SK-N-SH (cell line): ENCODE measurements at regions not wholly inside any gene's neighbourhood (a gene's known extent, or its start where the extent isn't known, plus 50 kb on each side); places are given as distances from the start of the nearest gene placed in this dataset.

Source experiments
- CTCF ChIA-PET: fragments of 300-600, 350-600 bp; formaldehyde crosslinking; extraction: SDS; loops from one replicate; lab custom pipeline; 2021; lab: Yijun Ruan, JAX
- POLR2A ChIA-PET: fragments of 350-600 bp; sonication (Branson Sonifier 250); formaldehyde crosslinking; extraction: SDS; loops from one replicate; lab custom pipeline; 2020; ENCODE audit warnings: antibody characterized with exemption, inconsistent platforms; lab: Yijun Ruan, JAX
- DNase-seq: peaks from one replicate; pipeline ENCODE4 v3.0.0; 2012
- H2AFZ ChIP-seq: fragments of 200-600 bp; sonication (generic); 2 replicates; pipeline ENCODE4 v1.8.1; 2016; ENCODE audit warnings: antibody characterized with exemption, mild to moderate bottlenecking, low read depth
- H3F3A ChIP-seq: fragments of 200-600 bp; sonication (generic); replicated peaks from 2 replicates; pipeline ENCODE3; 2016; ENCODE audit warnings: antibody characterized with exemption, mild to moderate bottlenecking; ENCODE audit not compliant: insufficient read depth
- H3K27ac ChIP-seq, 2 experiments: fragments of 200-500 bp in 1 of 2; fragments of 200-600 bp in 1 of 2; sonication (Bioruptor generic) in 1 of 2; sonication (generic), shearing (Covaris generic) in 1 of 2; 2 replicates each; pipeline versions ENCODE4 v1.5.1 to v1.6.1; 2014 to 2016; ENCODE audit warnings: low read depth in 2 of 2, inconsistent platforms in 1 of 2, low read length in 1 of 2, mild to moderate bottlenecking in 1 of 2, mixed read lengths in 1 of 2
- H3K27me3 ChIP-seq: fragments of 200-600 bp; sonication (generic), shearing (Covaris generic); 2 replicates; pipeline ENCODE4 v1.6.1; 2016; ENCODE audit warnings: mixed run types; ENCODE audit not compliant: insufficient read depth
- H3K36me3 ChIP-seq, 2 experiments: fragments of 200-500 bp in 1 of 2; fragments of 200-600 bp in 1 of 2; sonication (Bioruptor generic) in 1 of 2; sonication (generic) in 1 of 2; replicated peaks in 1 of 2; 2 replicates each; pipeline versions ENCODE3 to v1.5.1; 2014 to 2016; ENCODE audit warnings: low read length in 1 of 2, mild to moderate bottlenecking in 1 of 2; ENCODE audit not compliant: insufficient read depth in 2 of 2, control insufficient read depth in 1 of 2
- H3K4me1 ChIP-seq, 2 experiments: fragments of 200-500 bp in 1 of 2; fragments of 200-600 bp in 1 of 2; sonication (Bioruptor generic) in 1 of 2; sonication (generic), shearing (Covaris generic) in 1 of 2; 2 replicates each; pipeline versions ENCODE4 v1.5.1 to v1.6.1; 2014 to 2016; ENCODE audit warnings: low read depth in 1 of 2, low read length in 1 of 2, mixed run types in 1 of 2; ENCODE audit not compliant: insufficient read depth in 2 of 2, control insufficient read depth in 1 of 2
- H3K4me2 ChIP-seq: fragments of 200-600 bp; sonication (generic), shearing (Covaris generic); 2 replicates; pipeline ENCODE4 v1.6.1; 2017; ENCODE audit warnings: mixed run types
- H3K4me3 ChIP-seq, 2 experiments: fragments of 200-500 bp in 1 of 2; fragments of 200-600 bp in 1 of 2; sonication (Bioruptor generic) in 1 of 2; sonication (generic), shearing (Covaris generic) in 1 of 2; 2 replicates each; pipeline versions ENCODE4 v1.5.1 to v1.8.1; 2014 to 2016; ENCODE audit warnings: low read depth in 2 of 2, inconsistent platforms in 1 of 2, low read length in 1 of 2, mild to moderate bottlenecking in 1 of 2, mixed read lengths in 1 of 2, moderate library complexity in 1 of 2
- H3K79me2 ChIP-seq: fragments of 200-600 bp; sonication (generic); 2 replicates; pipeline ENCODE4 v1.8.1; 2017; ENCODE audit warnings: mild to moderate bottlenecking; ENCODE audit not compliant: insufficient read depth
- H3K9ac ChIP-seq: fragments of 200-600 bp; sonication (generic); 2 replicates; pipeline ENCODE4 v1.6.1; 2017; ENCODE audit warnings: mixed run types
- H3K9me2 ChIP-seq: fragments of 200-600 bp; sonication (generic); 2 replicates; pipeline ENCODE4 v1.6.1; 2017; ENCODE audit warnings: mixed run types
- H3K9me3 ChIP-seq: fragments of 200-600 bp; sonication (generic); 2 replicates; pipeline ENCODE4 v1.6.1; 2017; ENCODE audit warnings: mixed run types, mild to moderate bottlenecking, moderate library complexity
- H4K20me1 ChIP-seq: fragments of 200-600 bp; sonication (generic); 2 replicates; pipeline ENCODE4 v1.6.1; 2017; ENCODE audit warnings: mild to moderate bottlenecking, mixed run types; ENCODE audit not compliant: insufficient read depth
- EZH2phosphoT487 ChIP-seq: fragments of 200-600 bp; sonication (generic); IDR thresholded peaks from 2 replicates; pipeline ENCODE4 v1.6.1; 2017; ENCODE audit warnings: low read depth, mixed run types, mild to moderate bottlenecking, antibody characterized with exemption, moderate library complexity, borderline replicate concordance
- FOSL2 ChIP-seq: IDR thresholded peaks from 2 replicates; pipeline ENCODE4 v1.4.0; 2012; ENCODE audit warnings: low read depth, mild to moderate bottlenecking, moderate library complexity, borderline replicate concordance
- FOXJ3 ChIP-seq: sonication (generic); formaldehyde crosslinking; IDR thresholded peaks from 2 replicates; pipeline ENCODE4 v1.5.1; 2020; ENCODE audit warnings: mild to moderate bottlenecking, missing genetic modification reagents
- FOXM1 ChIP-seq: IDR thresholded peaks from 2 replicates; pipeline ENCODE4 v1.4.0; 2012; ENCODE audit warnings: low read depth, mild to moderate bottlenecking
- GATA2 ChIP-seq: sonication (generic); formaldehyde crosslinking; IDR thresholded peaks from 2 replicates; pipeline ENCODE4 v1.5.0; 2020; ENCODE audit warnings: mild to moderate bottlenecking, missing genetic modification reagents
- IRF3 ChIP-seq: fragments of 150-350 bp; IDR thresholded peaks from 2 replicates; pipeline ENCODE4 v1.6.1; 2016; ENCODE audit warnings: mild to moderate bottlenecking, low read depth, low read length
- JUND ChIP-seq: IDR thresholded peaks from 2 replicates; pipeline ENCODE4 v1.4.0; 2012
- MAX ChIP-seq: IDR thresholded peaks from 2 replicates; pipeline ENCODE4 v1.4.0; 2012; ENCODE audit warnings: low read depth
- MXI1 ChIP-seq: IDR thresholded peaks from 2 replicates; pipeline ENCODE4 v1.6.1; 2012; ENCODE audit warnings: mild to moderate bottlenecking, low read depth, low read length, improper control_type of control experiment
- PBX3 ChIP-seq: IDR thresholded peaks from 2 replicates; pipeline ENCODE4; 2012
- RAD21 ChIP-seq: IDR thresholded peaks from 2 replicates; pipeline ENCODE4 v1.6.1; 2012; ENCODE audit warnings: mild to moderate bottlenecking, low read length
- RFX5 ChIP-seq: IDR thresholded peaks from 2 replicates; pipeline ENCODE4 v1.6.1; 2012; ENCODE audit warnings: mild to moderate bottlenecking, improper control_type of control experiment, low read length
- RXRA ChIP-seq: IDR thresholded peaks from 2 replicates; pipeline ENCODE4 v1.4.0; 2012; ENCODE audit warnings: low read depth, mild to moderate bottlenecking, borderline replicate concordance
- SIN3A ChIP-seq: IDR thresholded peaks from 2 replicates; pipeline ENCODE4 v1.6.1; 2012; ENCODE audit warnings: low read depth, mild to moderate bottlenecking, low read length, moderate library complexity, borderline replicate concordance
- SMC3 ChIP-seq: IDR thresholded peaks from 2 replicates; pipeline ENCODE4 v1.6.1; 2012; ENCODE audit warnings: low read depth, low read length, improper control_type of control experiment
- USF1 ChIP-seq: IDR thresholded peaks from 2 replicates; pipeline ENCODE4 v1.4.0; 2012; ENCODE audit warnings: low read depth, borderline replicate concordance
- ZBTB33 ChIP-seq: IDR thresholded peaks from 2 replicates; pipeline ENCODE4 v1.4.0; 2012; ENCODE audit warnings: low read depth, borderline replicate concordance
- WGBS: methylation state at CpG from one replicate; pipeline ENCODE4 v1.1.6; 2017; ENCODE audit warnings: low lambda C conversion rate; 5-methylcytosine and 5-hydroxymethylcytosine counted together

- TF ChIP-seq RXRA: no peak
- TF ChIP-seq SIN3A: no peak
- TF ChIP-seq JUND: no peak
Measured at GRCh38 chr6:3961581-3962215, 112.5 kb downstream of the FAM50B start (continued).

- H3F3A ChIP-seq: no peaks in the 10 kb centered on the region
- CTCF ChIA-PET: no interaction called here
- no peak overlapping the region for H3K9ac ChIP-seq
- H3K4me1 ChIP-seq: peaks cover 0 to 14% of the 10 kb centered on the region in 2 experiments; a peak in 1 of 4 replicates
- H3K27ac ChIP-seq: no peak overlapping the region
- H3K79me2 ChIP-seq: no peaks in the 10 kb centered on the region
- H3K4me2 ChIP-seq: no peak overlapping the region
- DNase-seq: no peak
- no peaks in the 10 kb centered on the region for H3K36me3 ChIP-seq
- no peaks in the 10 kb centered on the region for H3K9me3 ChIP-seq
- H3K27me3 ChIP-seq: no peaks in the 10 kb centered on the region
- no peak for TF ChIP-seq FOXM1
- no peak for TF ChIP-seq JUND
- no peak for TF ChIP-seq FOSL2
- no peak for TF ChIP-seq RXRA
- no peak for TF ChIP-seq MXI1
- no peak for TF ChIP-seq RFX5
- TF ChIP-seq USF1: no peak
- TF ChIP-seq PBX3: no peak
- no peak for TF ChIP-seq IRF3
- no peak for TF ChIP-seq MAX
- no peak for TF ChIP-seq FOXJ3 (CRISPR knock-in tag)
- TF ChIP-seq RAD21: no peak
- TF ChIP-seq ZBTB33: no peak
- TF ChIP-seq SMC3: no peak
- TF ChIP-seq EZH2phosphoT487: no peak
- no peak for TF ChIP-seq GATA2 (CRISPR knock-in tag)
- TF ChIP-seq, all 33 proteins: peak for 0
- Histone ChIP-seq H3K4me3 (no peak overlapping the region), H2AFZ (no peak overlapping the region), H4K20me1 (no peaks in the 10 kb centered on the region), H3K9me2 (no peaks in the 10 kb centered on the region)
- WGBS: 79% methylated on average over 7 of the region's 7 CpGs
- POLR2A ChIA-PET: no interaction called here
Measured at GRCh38 chr6:3962291-3963280, 113.4 kb downstream of the FAM50B start.
